Sigmoid colon (tissue), 6 donors: ENCODE measurements at regions not wholly inside any gene's neighbourhood (a gene's known extent, or its start where the extent isn't known, plus 50 kb on each side); places are given as distances from the start of the nearest gene placed in this dataset.

Experiments
- DNase-seq: peaks from one replicate; pipeline ENCODE4 v3.0.0-alpha.2; 2019
- H3K27ac ChIP-seq, 4 donors: fragments of 200-600 bp; sonication (generic); one replicate each; pipeline ENCODE4 v1.5.1; 2016 to 2019; ENCODE audit warnings: mild to moderate bottlenecking in 1 of 4
- H3K27me3 ChIP-seq, 3 donors: fragments of 200-600 bp; sonication (generic); one replicate each; pipeline ENCODE4 v1.5.1; 2019; ENCODE audit warnings: mild to moderate bottlenecking in 1 of 3
- H3K36me3 ChIP-seq, 4 donors: fragments of 200-600 bp; sonication (generic); one replicate each; pipeline ENCODE4 v1.5.1; 2016 to 2019
- H3K4me1 ChIP-seq, 4 donors: fragments of 200-600 bp; sonication (generic); one replicate each; pipeline ENCODE4 v1.5.1; 2017 to 2019
- H3K4me3 ChIP-seq, 4 donors: fragments of 200-600 bp; sonication (generic); one replicate each; pipeline ENCODE4 v1.5.1; 2017 to 2019; ENCODE audit warnings: mild to moderate bottlenecking in 2 of 4, moderate library complexity in 1 of 4
- H3K9me3 ChIP-seq, 4 donors: fragments of 200-600 bp in 3 of 4; sonication (generic) in 3 of 4; one replicate each; pipeline versions ENCODE4 v1.5.1 to v1.6.1; 2013 to 2019
- EP300 ChIP-seq, 4 donors: sonication (generic); formaldehyde crosslinking; IDR thresholded peaks; one replicate each; pipeline ENCODE4 v1.6.1; 2017; ENCODE audit warnings: antibody characterized with exemption in 4 of 4
- POLR2A ChIP-seq, 2 donors: fragments of 450-650 bp; IDR thresholded peaks; one replicate each; pipeline ENCODE4 v1.6.1; 2016; ENCODE audit warnings: antibody characterized with exemption in 2 of 2, mild to moderate bottlenecking in 2 of 2, moderate library complexity in 2 of 2
- POLR2AphosphoS5 ChIP-seq, 4 donors: sonication (generic); formaldehyde crosslinking; IDR thresholded peaks; one replicate each; pipeline ENCODE4 v1.6.1; 2017; ENCODE audit warnings: antibody characterized with exemption in 4 of 4
- WGBS, 2 donors: extraction: QIAGEN DNeasy Blood & Tissue Kit; methylation state at CpG; one replicate each; pipeline ENCODE4 v1.1.7; 2013; 5-methylcytosine and 5-hydroxymethylcytosine counted together
- intact Hi-C: fragments of 100-400 bp; cut with DNase I; formaldehyde crosslinking; loops from one replicate; pipeline ENCODE4 v1.15.1; 2023
- TF ChIP-seq, protein P1 (sequence below), 4 experiments: fragments of 450-650 bp in 3 of 4; fragments of 200-600 bp in 1 of 4; IDR thresholded peaks; one replicate each; pipeline ENCODE4 v1.5.1; 2016 to 2019; ENCODE audit warnings: antibody characterized with exemption in 4 of 4, mild to moderate bottlenecking in 3 of 4, moderate library complexity in 2 of 4
- donor health status: healthy with polysubstance abuse.
- donor health status: healthy.

DNA sequence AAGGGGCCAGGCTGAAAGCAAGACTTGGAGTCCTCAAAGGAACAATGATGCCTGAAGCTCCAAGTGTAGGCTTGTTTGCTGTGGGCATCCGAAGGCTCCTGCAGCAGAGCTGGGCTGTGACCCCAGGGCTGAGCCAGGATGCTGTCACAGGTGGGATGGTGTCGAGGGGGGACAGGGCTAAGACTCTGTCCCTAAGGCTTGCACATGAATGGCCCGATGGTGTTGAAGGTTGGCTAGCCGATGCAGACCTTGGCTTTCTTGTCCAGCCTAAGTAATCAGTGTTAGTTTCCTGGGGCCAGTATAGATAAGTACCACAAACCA lies 251.0 kb downstream of the NDUFA10 start:
- intact Hi-C loops = no loop called here
- no peak overlapping the region for H3K27ac ChIP-seq
- peaks cover 0 to 7% (median 5%) of the 10 kb centered on the region in 4 donors for H3K9me3 ChIP-seq
- H3K4me3 ChIP-seq = no peak overlapping the region
- no peak for TF ChIP-seq EP300 (IDR thresholded peaks at IDR 0.05)
- TF ChIP-seq POLR2A (IDR thresholded peaks at IDR 0.05) = no peak
- no peak for TF ChIP-seq POLR2AphosphoS5 (IDR thresholded peaks at IDR 0.05)
- TF ChIP-seq, protein P1, sequence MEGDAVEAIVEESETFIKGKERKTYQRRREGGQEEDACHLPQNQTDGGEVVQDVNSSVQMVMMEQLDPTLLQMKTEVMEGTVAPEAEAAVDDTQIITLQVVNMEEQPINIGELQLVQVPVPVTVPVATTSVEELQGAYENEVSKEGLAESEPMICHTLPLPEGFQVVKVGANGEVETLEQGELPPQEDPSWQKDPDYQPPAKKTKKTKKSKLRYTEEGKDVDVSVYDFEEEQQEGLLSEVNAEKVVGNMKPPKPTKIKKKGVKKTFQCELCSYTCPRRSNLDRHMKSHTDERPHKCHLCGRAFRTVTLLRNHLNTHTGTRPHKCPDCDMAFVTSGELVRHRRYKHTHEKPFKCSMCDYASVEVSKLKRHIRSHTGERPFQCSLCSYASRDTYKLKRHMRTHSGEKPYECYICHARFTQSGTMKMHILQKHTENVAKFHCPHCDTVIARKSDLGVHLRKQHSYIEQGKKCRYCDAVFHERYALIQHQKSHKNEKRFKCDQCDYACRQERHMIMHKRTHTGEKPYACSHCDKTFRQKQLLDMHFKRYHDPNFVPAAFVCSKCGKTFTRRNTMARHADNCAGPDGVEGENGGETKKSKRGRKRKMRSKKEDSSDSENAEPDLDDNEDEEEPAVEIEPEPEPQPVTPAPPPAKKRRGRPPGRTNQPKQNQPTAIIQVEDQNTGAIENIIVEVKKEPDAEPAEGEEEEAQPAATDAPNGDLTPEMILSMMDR (IDR thresholded peaks at IDR 0.05) = no peak
- no peaks in the 10 kb centered on the region for H3K36me3 ChIP-seq
- peaks cover 0 to 2% (median 0%) of the 10 kb centered on the region in 3 donors for H3K27me3 ChIP-seq
- 74 to 79% methylated on average over 4 of the region's 4 CpGs for WGBS, 2 donors
- DNase-seq = peak; percentile 34
- no peaks in the 10 kb centered on the region for H3K4me1 ChIP-seq

DNA sequence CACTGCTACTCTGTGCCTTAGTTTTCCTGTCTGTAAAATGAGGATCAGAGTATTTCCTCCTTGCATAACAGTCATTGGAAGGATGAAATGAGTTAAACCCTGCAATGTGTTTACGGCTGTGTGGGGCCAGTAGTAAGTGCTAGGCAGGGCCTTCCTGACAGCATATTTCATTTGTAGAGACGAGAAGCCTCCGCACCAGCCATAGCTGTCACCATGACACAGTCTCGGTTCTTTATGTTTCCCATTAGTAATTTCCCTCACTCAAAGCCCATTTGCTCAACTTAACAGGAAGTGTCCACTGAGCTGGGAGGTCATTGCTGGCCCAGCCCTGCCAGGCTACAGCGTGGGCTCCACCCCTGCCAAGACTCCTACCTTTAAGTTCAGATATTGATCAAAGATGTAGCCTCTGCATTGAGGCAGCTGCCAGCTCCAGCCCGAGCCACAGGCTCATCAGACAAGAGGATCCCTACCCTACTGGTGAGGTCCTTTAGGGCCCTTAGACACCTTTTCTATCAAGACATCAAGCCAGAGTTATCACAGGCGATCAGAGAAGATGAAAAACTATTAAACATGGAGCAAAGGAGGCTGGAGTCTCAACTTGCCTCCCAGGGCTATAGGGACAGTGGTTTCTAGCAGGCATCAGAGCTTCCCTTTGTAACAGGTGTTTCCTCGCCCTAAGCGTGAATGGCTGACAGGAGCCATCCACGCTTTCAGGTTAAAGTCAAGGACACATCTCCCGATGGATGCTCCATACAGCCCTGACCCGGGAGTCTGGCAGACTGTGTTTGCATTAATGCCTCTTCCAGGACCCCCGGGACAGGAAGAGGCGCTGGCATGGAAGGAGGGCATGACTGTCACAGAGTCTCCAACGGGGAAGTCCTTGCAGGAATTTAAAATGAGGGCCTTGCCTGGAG lies 251.7 kb downstream of the NDUFA10 start:
- TF ChIP-seq, protein P1 (IDR thresholded peaks at IDR 0.05) = no peak
- TF ChIP-seq POLR2AphosphoS5 (IDR thresholded peaks at IDR 0.05) = no peak
- no peak for TF ChIP-seq POLR2A (IDR thresholded peaks at IDR 0.05)
- TF ChIP-seq EP300 (IDR thresholded peaks at IDR 0.05) = no peak
- Histone ChIP-seq H3K27ac (no peak overlapping the region), H3K9me3 (peaks cover 0 to 7% (median 5%) of the 10 kb centered on the region in 4 donors), H3K36me3 (no peaks in the 10 kb centered on the region), H3K27me3 (peaks cover 0 to 2% (median 0%) of the 10 kb centered on the region in 3 donors), H3K4me1 (no peaks in the 10 kb centered on the region), H3K4me3 (no peak overlapping the region)
- peak; percentile 37 for DNase-seq
- 81 to 82% methylated on average over 15 of the region's 15 CpGs for WGBS, 2 donors
- intact Hi-C loops = no loop called here

DNA sequence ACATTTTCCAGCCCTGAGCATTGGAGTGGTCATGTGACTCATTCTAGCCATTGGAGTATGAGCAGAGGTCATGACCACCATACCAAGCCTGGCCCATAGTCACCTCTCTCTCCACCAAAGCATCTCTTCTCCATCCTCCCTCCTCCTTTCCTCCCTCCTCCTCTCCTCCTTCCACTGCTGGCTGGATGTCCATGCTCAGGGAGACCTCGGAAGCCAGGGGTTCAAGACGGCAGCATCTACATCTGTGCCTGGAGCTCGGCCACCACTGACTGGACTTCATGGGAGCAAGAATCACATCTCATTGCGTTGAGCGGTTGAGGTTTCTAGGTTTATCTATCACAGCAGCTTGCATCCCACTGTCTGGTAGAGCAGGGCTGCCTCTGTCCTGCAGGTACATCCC lies 252.4 kb downstream of the NDUFA10 start:
- DNase-seq = peak; percentile 48
- Histone ChIP-seq H3K36me3 (no peaks in the 10 kb centered on the region), H3K27me3 (peaks cover 0 to 2% (median 0%) of the 10 kb centered on the region in 3 donors), H3K9me3 (peaks cover 0 to 7% (median 5%) of the 10 kb centered on the region in 4 donors), H3K4me3 (no peak overlapping the region), H3K4me1 (no peaks in the 10 kb centered on the region), H3K27ac (no peak overlapping the region)
- intact Hi-C loops = no loop called here
- TF ChIP-seq, protein P1 (IDR thresholded peaks at IDR 0.05) = no peak
- TF ChIP-seq POLR2AphosphoS5 (IDR thresholded peaks at IDR 0.05) (no peak), EP300 (IDR thresholded peaks at IDR 0.05) (no peak), POLR2A (IDR thresholded peaks at IDR 0.05) (no peak)
- 93% methylated on average over 5 of the region's 5 CpGs for WGBS, 2 donors

DNA sequence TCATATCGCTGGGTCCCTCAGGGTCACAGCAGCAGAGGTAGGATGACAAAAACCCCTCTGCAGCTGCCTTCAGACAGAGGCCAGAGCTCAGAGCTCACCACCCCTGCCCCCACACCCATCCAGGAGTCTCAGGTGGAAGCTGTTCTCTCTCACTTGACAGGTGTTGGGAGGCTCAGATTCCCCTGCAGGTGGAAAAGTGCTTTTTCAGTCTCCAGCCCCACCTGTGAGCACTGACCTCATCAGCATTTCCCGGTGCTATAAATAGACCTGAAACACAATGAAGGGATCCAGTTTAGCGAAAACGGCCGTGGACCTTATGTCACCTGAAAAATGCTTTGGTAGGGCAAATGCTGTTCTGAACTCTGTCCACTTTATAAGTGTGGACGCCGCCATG lies 254.9 kb downstream of the NDUFA10 start:
- H3K4me3 ChIP-seq = no peak overlapping the region
- no peaks in the 10 kb centered on the region for H3K27me3 ChIP-seq
- intact Hi-C loops = no loop called here
- peak; percentile 32 for DNase-seq
- no peak for TF ChIP-seq EP300 (IDR thresholded peaks at IDR 0.05)
- TF ChIP-seq, protein P1 (IDR thresholded peaks at IDR 0.05) = no peak
- H3K9me3 ChIP-seq = peaks cover 0 to 7% (median 5%) of the 10 kb centered on the region in 4 donors
- no peaks in the 10 kb centered on the region for H3K36me3 ChIP-seq
- WGBS, 2 donors = 48 to 78% methylated on average over 7 of the region's 7 CpGs
- H3K27ac ChIP-seq = no peak overlapping the region
- no peaks in the 10 kb centered on the region for H3K4me1 ChIP-seq
